NCI-H2107 treated with DMSO at 0.1 percent for 48 hours (cell line): ENCODE measurements at regions not wholly inside any gene's neighbourhood (a gene's known extent, or its start where the extent isn't known, plus 50 kb on each side); places are given as distances from the start of the nearest gene placed in this dataset.

Experiments used
- DNase-seq: peaks from one replicate; lab custom pipeline; 2025; ENCODE audit not compliant: unreplicated experiment; lab: John Stamatoyannopoulos, UW

DNA sequence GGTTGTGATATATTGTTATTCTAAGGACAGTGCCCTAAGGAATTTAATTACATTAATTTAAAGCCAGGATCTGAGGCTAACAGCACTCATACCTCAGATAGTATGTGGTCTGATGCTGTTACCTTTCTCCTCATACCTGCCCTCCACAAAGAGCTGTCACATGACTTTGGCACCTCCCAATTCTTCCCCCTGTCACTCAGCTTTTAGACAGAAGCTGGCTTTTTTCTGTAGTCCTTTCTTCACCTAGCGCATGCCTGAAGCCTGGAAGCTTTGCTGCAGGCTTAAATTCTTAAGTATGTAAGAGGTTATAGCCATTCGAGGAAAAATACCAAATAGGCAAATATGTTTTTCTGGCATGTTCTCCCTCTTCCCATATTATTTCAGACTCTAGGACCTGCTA lies 61.0 kb upstream of the ADAMTS19 start:
- no peak for DNase-seq

DNA sequence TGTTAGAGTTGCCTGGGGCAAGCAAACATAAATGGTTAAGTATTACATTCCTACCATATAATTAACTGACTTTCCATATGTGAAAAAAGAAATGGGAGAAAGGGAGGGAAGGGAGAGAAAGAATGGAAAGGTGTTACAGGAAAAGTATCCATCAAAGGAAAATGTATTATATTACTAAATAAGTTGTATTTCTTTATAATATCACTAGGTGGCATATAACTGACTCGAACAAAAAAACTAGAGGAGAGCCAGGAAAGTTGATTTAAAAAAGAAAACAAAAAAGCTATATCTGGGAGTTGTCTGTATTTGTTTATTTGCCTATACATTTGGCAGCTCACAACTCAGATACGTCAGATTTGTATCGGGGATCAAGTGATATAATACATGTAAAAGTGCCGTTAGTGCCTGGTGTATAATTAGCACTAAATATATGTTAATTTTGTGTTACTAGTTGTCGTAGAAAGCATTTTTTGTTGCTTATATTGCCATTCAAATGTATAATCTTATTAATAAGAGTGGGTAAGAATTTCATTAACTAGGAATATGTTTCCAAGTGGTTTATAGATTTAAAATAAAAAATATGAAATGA lies 59.6 kb upstream of the ADAMTS19 start:
- no peak for DNase-seq

GRCh38 chr5:129405222-129405621 lies 54.9 kb upstream of the ADAMTS19 start:
- DNase-seq = no peak

- DNase-seq = no peak
Measured at GRCh38 chr5:129406440-129406839, 53.7 kb upstream of the ADAMTS19 start.
